A673 (cell line): ENCODE measurements at regions not wholly inside any gene's neighbourhood (a gene's known extent, or its start where the extent isn't known, plus 50 kb on each side); places are given as distances from the start of the nearest gene placed in this dataset.

ENCODE experiments used
- CTCF ChIP-seq: fragments of 300-800, 200-600 bp; sonication (generic); conservative IDR thresholded peaks from 2 replicates; pipeline ENCODE4 v1.5.1; 2017; ENCODE audit warnings: low read depth, mild to moderate bottlenecking, antibody characterized with exemption, low read length, moderate library complexity, mixed read lengths
- EZH2 ChIP-seq: fragments of 200-600 bp; sonication (generic); IDR thresholded peaks from 2 replicates; pipeline ENCODE4 v1.6.1; 2017; ENCODE audit warnings: borderline replicate concordance, low read depth, mild to moderate bottlenecking, mixed read lengths, antibody characterized with exemption, low read length; ENCODE audit not compliant: poor library complexity, severe bottlenecking

GRCh38 chr2:75325594-75325993 lies 126.3 kb upstream of the TACR1 start:
- TF ChIP-seq CTCF (no peak), EZH2 (no peak)
